ENCODE measurements at regions not wholly inside any gene's neighbourhood (a gene's known extent, or its start where the extent isn't known, plus 50 kb on each side); places are given as distances from the start of the nearest gene placed in this dataset.

DNA sequence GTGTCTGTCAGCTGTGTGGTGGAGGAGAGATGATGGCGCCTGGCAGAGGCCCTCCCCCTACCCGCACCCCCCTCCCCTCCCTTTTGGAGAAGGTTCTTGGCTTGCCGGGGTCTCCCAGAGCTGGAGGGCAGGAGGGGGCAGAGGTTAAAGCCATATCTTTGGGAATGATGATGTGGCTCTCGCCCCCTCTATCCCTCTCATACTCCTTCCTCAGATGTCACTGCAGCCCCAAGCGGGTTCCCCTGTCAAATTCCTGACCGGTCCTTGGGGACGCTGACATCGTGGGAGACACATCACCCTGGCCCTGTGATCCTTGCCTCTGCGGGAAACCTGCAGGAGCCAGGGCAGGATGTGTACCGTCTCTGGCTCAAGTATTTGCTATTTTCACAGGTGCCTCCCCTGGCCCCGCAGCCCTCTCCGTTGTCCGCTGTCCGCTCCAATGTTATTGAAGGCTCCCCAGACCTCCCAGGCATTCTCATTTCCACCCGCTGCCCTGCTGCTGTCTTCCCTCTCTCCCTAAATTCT is 109.5 kb downstream of the FOXD1 start:
- no peak for DNase-seq (ENCODE audit: low spot score)
- TF ChIP-seq, protein P1, sequence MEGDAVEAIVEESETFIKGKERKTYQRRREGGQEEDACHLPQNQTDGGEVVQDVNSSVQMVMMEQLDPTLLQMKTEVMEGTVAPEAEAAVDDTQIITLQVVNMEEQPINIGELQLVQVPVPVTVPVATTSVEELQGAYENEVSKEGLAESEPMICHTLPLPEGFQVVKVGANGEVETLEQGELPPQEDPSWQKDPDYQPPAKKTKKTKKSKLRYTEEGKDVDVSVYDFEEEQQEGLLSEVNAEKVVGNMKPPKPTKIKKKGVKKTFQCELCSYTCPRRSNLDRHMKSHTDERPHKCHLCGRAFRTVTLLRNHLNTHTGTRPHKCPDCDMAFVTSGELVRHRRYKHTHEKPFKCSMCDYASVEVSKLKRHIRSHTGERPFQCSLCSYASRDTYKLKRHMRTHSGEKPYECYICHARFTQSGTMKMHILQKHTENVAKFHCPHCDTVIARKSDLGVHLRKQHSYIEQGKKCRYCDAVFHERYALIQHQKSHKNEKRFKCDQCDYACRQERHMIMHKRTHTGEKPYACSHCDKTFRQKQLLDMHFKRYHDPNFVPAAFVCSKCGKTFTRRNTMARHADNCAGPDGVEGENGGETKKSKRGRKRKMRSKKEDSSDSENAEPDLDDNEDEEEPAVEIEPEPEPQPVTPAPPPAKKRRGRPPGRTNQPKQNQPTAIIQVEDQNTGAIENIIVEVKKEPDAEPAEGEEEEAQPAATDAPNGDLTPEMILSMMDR (IDR thresholded peaks at IDR 0.05; ENCODE audit: borderline replicate concordance, control extremely low read depth, extremely low read depth, insufficient read depth, missing control alignments), result no peak
- in situ Hi-C loops (cut with MboI; ENCODE audit: low sequenced_read_pairs, unreplicated experiment), result no loop called here

DNA sequence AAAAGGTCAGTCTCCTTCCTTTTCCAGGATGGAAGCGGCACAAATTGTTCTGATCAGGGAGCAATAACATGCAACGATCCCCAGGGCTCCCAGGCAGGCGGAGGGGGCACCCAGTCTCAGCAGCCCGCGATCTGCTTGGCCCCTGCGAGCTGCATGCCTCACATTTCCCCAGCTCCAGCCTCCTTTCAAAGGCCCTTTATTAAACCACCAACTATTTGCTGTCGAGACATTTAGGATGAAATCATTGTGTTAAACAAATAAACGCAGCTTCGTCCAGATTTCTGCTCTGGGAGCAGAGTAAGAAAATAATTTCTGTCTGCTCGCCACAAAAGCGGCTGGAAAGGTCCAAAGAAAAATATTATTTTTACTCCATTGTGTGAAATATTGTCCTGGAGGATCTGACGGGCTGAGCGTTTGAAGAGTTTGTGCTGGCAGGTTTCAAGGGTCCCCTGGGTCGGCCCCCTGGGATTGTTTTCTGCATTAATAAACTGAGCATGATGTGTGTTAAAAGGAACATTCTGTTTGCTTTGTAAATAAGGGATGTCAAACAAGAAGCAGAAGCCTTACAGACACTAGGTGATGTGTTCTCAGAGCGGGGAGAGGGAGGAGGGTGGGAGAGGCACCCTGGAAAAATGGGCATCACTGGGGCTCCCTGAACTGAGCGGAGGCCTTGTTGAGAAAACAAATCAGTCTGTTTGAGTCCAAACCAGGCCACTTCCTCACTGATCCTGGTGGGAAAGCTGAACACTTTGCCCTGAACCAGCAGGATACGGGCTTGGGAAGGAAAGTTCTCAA is 110.1 kb downstream of the FOXD1 start:
- DNase-seq (ENCODE audit: low spot score), result no peak
- in situ Hi-C loops (cut with MboI; ENCODE audit: low sequenced_read_pairs, unreplicated experiment), result no loop called here
- TF ChIP-seq, protein P1 (IDR thresholded peaks at IDR 0.05; ENCODE audit: borderline replicate concordance, control extremely low read depth, extremely low read depth, insufficient read depth, missing control alignments), result no peak

DNA sequence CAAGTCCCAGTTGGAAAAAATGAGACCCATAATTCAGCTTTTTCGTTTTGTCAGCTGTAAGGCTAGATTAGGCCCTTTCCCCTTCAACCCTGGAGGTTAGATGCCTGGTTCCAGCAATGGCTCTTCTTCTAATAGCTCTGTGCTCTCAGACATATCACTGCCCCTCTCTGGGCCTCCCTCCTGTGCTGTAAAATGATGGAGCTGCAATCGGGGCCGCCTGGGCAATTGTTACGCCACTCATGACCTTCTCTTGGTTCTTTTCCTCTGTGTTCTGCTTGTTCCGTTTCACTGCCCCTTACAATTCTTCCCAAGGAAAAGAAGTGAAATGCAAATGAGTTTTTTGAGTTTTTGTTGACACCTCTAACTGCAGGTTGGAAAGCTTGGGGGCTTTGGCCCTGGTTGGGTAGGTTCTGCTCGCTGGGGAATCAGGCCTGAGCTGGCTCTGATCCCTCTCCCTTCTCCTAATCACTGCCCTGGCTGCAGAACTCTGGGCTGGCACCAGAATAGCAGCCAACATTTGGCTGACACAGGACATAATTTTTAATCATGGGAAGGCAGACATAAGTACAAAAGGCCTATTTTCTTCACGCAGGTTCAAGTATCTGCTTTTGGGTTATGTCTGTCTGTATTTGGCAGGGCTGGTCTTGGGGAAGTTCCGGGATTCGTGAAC is 110.9 kb downstream of the FOXD1 start:
- TF ChIP-seq, protein P1 (IDR thresholded peaks at IDR 0.05; ENCODE audit: borderline replicate concordance, control extremely low read depth, extremely low read depth, insufficient read depth, missing control alignments), result no peak
- in situ Hi-C loops (cut with MboI; ENCODE audit: low sequenced_read_pairs, unreplicated experiment), result no loop called here
- no peak for DNase-seq (ENCODE audit: low spot score)

DNA sequence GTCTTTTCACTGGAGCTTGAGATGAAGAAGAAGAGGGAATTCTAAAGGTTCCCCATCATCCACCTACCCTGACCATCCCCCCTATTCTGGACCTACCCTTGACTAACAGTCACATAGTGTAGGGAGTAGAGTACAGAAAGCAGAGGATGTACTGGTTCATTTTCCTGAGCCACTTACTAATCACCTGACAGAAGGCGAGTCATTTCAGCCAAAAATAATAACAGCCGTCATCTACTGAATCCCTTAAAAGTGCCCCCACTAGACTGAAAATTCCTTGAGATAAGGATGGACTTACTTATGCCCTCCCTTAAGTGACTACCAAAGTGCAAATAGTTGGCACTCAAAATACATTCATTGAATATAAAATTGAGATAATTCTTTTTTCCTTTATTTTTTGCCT is 112.2 kb downstream of the FOXD1 start:
- DNase-seq (ENCODE audit: low spot score), result no peak
- TF ChIP-seq, protein P1 (IDR thresholded peaks at IDR 0.05; ENCODE audit: borderline replicate concordance, control extremely low read depth, extremely low read depth, insufficient read depth, missing control alignments), result no peak
- in situ Hi-C loops (cut with MboI; ENCODE audit: low sequenced_read_pairs, unreplicated experiment), result no loop called here

DNA sequence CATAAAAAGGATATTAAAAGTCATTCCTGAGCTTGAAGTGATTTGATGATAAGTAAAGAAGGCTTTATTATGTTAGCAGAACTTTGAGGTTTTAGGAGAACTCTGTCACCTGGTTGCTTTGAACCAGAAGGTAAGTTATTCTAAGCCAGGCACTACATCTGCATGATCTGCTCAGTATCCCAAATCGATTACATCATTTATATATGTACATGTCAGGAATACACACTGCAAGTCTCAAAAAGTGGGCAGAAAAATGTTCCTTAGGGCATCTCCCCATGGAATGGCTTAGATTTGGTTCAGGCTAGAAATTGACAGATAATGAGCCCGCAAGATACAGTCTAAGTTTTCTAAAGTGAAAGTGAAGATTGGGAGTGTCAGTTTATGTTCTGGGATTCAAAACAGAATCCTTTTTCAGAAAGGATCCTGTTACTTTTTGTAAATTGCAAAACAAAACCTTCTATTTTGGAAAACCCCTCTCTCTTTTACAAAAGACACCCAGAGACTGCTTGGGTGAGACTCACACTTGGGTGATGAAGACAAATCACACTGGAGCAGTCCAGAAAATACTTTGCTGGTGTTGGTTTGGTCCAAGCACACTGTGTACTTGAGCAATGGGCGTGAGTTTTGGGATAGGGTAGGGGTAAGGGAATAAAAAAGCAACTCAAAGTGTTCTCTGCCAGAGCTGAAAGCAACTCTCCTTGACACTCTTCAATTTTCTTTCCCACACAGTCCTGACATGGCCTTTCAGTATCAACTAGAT is 114.5 kb downstream of the FOXD1 start:
- no peak for DNase-seq (ENCODE audit: low spot score)
- TF ChIP-seq, protein P1 (IDR thresholded peaks at IDR 0.05; ENCODE audit: borderline replicate concordance, control extremely low read depth, extremely low read depth, insufficient read depth, missing control alignments), result no peak
- in situ Hi-C loops (cut with MboI; ENCODE audit: low sequenced_read_pairs, unreplicated experiment), result no loop called here

DNA sequence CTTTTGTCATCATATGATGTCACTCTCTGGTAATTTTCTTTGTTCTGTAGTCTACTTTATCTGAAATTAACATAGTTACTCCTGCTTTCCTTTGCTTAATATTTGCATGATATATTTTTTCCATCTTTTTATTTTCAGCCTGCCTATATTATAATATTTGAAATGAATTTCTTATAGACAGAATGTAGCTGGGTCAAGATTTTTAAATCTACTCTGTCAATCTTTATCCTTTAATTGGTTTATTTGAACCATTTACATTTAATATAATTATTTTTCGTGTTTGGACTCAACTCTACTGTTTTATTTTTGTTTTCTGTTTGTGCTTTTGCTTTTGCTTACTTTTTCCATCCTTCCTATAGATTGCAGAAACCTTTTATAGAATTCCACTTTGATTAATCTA is 118.0 kb downstream of the FOXD1 start:
- no peak for DNase-seq (ENCODE audit: low spot score)
- TF ChIP-seq, protein P1 (IDR thresholded peaks at IDR 0.05; ENCODE audit: borderline replicate concordance, control extremely low read depth, extremely low read depth, insufficient read depth, missing control alignments), result no peak
- in situ Hi-C loops (cut with MboI; ENCODE audit: low sequenced_read_pairs, unreplicated experiment), result no loop called here

All from GM13976 (cell line).